Activated CD8-positive, alpha-beta memory T cell treated with anti-CD3 and anti-CD28 coated beads, Interleukin-2, amount 50 U/mL, for 1 hour (primary cell): ENCODE measurements at regions not wholly inside any gene's neighbourhood (a gene's known extent, or its start where the extent isn't known, plus 50 kb on each side); places are given as distances from the start of the nearest gene placed in this dataset.

Experiments
- DNase-seq: peaks from one replicate; pipeline ENCODE4 v3.0.0-alpha.2; 2020; ENCODE audit errors: extremely low read depth

- no peak for DNase-seq
Measured at GRCh38 chr4:1495416-1496115, 89.3 kb upstream of the NKX1-1 start.

DNA sequence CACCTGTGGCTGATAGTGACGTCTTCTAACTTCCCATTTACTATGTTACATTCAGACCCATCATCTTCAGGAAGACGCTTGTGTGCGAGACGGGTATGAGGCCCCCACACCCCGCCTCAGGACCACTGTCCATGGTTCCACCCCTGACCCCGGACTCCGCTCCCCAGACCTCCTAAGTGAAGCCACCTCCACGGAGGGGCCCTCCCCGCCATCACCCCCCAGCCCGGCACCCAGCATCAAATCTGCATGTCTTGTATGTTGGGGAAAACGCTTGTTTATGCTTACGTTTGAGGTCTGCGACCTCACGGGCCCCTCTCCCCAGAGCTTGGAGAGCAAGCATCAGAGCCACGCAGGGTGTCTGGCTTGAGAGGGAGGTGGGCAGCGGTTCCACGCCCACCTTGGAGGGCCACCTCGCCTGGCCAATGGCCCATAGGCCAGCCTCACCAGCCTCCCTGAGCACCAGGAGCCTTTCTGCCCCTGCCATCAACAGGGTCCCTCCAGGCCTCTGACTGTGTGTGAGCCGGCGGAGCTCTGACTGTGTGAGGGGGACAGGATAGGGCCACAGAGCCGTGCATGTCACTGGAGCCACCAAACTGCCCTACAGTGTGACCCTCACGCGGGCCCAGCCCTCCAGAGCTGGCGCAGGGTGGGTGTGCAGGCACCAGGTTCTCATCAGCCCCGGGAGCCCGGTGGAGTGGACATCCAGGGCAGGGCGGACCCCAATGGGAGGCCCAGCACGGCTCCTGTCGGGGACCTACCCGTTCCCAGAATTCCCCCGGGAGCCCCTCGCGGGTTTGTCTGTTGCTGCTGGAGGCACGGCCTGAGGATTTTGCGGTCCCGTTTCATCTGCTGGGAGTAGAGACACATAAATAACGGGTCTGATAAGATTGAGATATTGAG lies 88.4 kb upstream of the NKX1-1 start:
- DNase-seq: no peak

- no peak for DNase-seq
Measured at GRCh38 chr4:1493540-1494287, 87.5 kb upstream of the NKX1-1 start.

- DNase-seq: no peak
Measured at GRCh38 chr4:1492651-1493539, 86.7 kb upstream of the NKX1-1 start.

DNA sequence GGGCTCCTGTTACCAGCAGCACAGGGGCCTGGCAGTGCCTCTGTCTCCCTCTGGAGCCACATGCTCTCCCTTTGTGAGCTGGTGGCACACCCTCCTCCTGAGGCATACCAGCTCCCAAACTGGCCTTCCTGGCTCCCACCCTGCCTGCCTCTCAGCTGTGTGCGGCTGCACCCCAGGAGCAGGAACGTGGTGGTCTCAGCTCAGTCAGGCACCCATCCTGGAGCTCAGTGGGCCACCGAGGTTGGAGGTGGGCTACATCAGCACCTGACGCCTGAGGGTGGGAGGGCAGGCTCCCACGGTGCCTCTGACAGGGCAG lies 85.9 kb upstream of the NKX1-1 start:
- DNase-seq: no peak

GRCh38 chr4:1491328-1492141 lies 85.3 kb upstream of the NKX1-1 start:
- no peak for DNase-seq

GRCh38 chr4:1490654-1491327 lies 84.5 kb upstream of the NKX1-1 start:
- DNase-seq: no peak

GRCh38 chr4:1490011-1490653 lies 83.9 kb upstream of the NKX1-1 start:
- DNase-seq: no peak

GRCh38 chr4:1489639-1489995 lies 83.4 kb upstream of the NKX1-1 start:
- DNase-seq: no peak

DNA sequence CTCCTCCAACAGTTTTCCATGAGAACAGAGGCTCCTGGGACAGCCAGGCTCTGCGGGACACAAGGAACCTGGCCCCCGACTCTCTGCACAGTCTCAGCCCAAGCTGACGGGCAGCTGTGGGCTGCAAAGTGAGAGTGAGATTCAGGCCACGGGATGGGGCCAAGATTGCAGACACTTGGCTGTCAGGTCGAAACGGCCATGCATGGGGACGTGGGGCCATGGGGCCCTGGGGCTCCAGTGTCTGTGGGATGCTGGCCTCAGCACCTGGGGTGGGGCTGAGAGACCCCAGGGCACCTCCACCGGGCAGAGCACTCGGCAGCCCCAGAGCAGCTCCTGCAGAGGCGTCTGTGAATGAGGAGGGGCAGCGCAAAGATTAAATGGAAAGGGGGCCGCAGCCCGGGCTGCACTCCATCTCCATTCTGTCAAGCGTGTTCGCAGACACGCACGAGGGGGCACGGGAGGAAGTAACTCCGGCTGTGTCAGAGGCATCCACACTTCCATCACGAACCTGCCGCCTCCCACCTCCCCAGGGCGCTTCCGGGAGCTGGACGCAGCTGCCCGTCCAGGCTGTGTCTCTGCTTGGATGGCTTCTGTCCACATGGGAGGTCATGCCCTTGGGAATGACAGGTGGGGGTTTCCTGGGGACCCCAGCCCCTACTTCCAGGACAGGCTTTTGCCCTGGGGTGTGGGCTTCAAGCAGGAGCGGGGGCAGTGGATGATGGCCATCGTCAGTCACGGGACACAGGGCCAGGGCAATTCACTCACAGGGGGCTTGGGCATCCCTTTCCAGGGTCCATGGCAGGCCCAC lies 82.8 kb upstream of the NKX1-1 start:
- DNase-seq: no peak

- no peak for DNase-seq
Measured at GRCh38 chr4:1488357-1488756, 82.1 kb upstream of the NKX1-1 start.

- no peak for DNase-seq
Measured at GRCh38 chr4:1487761-1488160, 81.5 kb upstream of the NKX1-1 start.

GRCh38 chr4:1487106-1487505 lies 80.9 kb upstream of the NKX1-1 start:
- DNase-seq: no peak

GRCh38 chr4:1485280-1485679 lies 79.0 kb upstream of the NKX1-1 start:
- DNase-seq: no peak

DNA sequence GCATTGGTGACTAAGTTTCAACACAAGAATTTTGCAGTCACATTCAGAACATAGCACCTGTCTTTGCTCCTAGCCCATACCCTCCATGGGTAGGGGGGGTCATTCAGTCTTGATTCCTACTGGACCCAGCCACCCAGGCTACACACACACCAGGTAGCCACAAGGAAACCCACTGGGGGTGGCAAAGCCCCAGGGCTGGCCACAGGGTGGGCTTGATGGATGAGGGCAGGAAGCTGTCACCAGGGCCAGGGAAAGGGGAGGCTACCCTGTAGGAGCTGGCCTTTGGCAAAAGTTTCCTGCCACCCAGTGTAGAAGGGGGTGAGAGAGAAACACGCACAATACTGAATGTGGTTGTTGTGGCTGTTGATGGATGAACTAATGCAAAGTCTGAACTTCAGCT lies 74.5 kb upstream of the NKX1-1 start:
- no peak for DNase-seq

- DNase-seq: no peak
Measured at GRCh38 chr4:1479454-1479853, 73.2 kb upstream of the NKX1-1 start.

GRCh38 chr4:1478766-1479355 lies 72.6 kb upstream of the NKX1-1 start:
- no peak for DNase-seq

DNA sequence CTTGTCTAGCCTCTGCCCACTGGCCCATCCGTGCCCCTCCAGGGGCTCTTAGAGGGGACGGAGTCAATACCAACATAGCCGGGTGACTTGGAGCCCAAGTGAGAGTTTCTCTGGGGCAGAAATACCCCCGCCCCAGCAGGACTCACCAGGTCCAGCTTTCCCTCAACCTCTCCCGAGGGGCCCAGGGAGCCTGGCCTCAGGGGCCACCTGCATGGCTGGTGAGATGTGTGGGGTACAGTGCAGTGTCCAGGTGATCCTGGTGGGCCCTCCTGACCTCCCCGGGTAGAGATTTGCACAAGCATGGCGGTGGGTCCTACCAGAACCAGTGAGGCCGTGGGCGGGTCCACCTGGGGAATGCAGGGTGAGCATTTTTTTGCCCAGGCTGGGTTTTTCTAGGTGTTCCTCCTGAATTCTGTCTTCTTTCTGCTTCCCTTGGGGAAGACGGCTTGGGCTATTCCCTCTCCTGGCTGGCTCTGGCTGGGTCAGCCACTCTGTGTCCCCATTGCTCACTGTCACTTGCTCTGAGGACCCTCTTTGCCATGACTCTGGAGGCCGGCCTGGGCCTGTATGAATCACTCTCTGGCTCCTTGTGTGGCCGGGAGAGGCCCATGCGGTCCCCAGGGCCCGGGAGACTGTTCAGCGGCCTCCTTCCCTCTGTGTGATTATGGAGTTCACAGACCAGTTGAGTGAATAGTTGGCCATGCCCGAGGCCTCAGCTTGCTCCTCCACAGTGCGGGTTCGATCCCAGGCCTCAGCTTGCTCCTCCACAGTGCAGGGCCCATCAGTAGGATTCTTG lies 71.0 kb upstream of the NKX1-1 start:
- no peak for DNase-seq
